EL (cell line): ENCODE measurements at regions not wholly inside any gene's neighbourhood (a gene's known extent, or its start where the extent isn't known, plus 50 kb on each side); places are given as distances from the start of the nearest gene placed in this dataset.
A peak's percentile ranks its signal among the peaks of the same experiment; 100 is the strongest.

ENCODE experiments used
- DNase-seq: peaks from one replicate; pipeline ENCODE4 v3.0.0-alpha.2; 2016

DNA sequence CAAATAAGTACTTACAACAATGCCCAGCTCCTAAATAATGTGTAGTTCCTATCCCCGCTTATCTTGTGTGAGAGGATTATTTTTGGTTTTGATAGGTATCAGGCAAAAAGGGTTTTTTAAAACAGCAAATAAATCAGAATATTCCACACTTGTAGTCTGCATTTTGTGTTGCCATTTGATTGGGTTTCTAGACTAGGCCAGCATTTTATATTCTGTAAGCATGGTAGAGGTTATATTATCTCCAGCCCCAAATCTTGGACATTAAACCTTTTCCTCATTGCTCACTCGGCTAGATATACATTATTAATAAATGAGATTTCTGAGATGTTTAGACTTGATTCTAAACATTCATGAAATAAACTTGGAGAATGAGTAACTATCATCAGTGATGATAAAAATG, 165.7 kb upstream of the C1orf21 start:
- DNase-seq = no peak

DNA sequence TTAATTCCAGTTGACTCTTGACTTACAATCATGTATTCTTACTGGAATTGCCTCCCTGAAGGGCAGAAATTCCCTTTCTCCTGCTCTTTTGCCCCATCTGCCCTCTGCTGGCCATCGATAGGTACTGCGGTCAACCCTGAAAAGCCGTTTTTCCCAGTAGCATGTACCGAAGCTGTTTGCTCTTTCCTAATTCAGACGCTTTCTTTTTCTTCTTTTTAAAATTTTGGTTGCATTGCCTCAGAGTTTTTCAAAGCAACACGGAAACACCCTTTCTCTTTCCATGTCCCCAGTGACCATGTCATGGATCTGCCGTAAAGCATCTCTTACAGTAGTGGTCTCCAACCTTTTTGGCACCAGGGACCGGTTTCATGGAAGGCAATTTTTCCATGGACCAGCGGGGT, 164.2 kb upstream of the C1orf21 start:
- DNase-seq = peak; percentile 60

DNA sequence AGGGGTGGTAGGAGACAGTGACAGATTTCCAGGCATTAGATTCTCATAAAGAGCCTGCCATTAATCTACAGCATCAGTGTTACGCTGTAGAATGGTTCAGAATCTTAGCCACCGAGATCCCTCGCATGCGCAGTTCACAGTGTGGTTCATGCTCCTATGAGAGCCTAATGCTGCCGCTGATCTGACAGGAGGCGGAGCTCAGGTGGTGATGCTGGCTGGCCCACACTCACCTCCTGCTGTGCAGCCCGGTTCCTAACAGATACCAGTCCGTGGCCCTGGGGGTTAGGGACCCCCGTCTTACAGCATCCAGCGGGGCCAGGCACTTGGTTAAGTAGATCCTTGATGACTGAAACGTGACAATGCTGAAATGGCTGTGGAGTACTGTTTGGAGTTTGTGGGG, 163.6 kb upstream of the C1orf21 start:
- DNase-seq = no peak

DNA sequence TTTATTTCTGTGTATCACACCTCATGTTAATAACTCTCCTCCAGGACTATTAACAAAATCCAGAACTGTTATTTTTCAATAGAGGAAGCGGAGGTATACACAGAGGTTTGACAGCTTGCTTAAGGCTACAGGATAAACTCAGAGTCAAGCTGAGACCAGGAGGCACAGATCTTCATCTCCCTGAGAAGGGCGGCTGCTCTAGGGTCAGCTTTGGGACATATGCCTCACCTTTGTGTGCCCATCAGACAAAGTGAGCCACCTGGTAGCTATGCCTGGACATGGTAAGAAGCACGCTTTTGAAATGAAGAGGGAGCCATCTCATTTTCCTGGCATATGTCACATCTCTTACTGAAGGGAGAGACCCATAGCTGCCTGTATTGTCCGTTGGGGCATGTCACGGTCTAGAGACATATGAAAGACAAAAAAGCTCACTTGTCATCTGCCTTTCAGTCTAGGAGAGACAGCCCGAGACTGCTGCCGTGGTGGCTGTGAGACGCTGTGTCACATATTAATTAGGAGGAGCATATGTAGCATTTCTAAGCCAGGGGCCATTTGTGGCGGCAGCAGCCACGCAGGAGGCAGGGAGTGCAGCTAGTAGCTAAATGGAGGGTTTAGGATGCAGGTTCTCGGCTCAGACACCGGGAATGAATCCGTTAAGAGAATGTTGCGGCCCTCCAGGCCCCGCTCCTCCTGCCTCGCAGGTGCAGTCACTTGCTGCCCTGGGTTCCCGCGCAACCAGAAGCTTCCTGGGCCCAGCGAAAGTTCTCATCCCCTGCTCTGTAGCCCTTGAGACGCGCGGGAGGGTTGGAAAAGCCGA, 161.3 kb upstream of the C1orf21 start:
- DNase-seq = no peak

DNA sequence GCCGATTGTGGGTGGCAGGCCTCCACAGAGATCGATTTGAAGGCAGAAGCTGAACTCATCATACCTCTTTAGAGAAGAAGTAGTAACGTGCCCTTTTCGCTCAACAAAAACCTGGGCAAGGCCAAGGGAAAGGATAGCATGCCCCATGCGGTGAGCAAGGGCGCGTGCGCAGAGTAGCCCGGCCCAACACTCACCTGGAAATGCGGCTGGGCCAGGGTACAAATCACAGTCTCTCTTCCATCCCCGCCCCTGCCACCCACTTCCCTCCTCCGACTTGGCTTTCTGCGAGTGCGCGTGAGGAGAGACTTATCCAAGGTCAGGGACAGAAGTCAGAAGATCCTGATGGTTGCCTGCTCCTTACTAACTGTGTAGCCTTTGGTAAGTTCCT, 160.7 kb upstream of the C1orf21 start:
- no peak for DNase-seq

DNA sequence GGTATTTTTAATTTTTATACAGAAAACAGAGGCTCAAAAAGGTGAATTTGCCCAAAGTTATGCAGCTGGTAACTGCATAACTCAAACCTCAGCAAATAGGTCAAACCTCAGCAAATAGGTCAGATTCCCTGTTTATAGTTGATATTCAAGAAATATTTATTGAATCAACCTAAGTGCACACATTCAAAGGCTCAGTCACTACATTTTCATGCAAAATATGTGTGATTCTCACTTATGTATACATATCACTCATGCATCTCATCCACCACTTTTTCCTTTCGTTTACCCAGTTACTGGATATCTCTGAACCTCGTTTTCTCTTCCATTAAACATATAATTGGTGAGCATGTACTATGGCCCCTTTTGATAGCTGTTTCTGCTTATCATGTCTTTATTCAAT, 158.3 kb upstream of the C1orf21 start:
- no peak for DNase-seq

DNA sequence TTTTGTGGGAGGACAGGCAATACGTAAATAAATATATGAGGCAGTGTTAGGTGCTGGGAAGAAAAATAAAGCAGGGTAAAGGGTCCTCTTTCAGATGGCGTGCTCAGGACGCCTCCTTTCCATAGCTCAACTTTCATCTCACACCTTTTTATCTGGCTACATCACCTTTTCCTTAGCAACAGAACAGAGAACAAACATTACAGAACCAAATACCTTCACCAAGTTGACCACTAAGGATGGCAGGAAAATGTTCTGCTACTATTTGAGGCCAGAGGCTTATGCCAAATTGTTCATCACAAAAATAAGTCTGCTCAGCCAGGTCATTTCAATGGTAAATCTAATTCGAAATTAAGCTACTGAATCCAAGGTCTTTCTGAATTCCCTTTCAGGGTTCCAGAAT, 149.2 kb upstream of the C1orf21 start:
- DNase-seq = no peak

DNA sequence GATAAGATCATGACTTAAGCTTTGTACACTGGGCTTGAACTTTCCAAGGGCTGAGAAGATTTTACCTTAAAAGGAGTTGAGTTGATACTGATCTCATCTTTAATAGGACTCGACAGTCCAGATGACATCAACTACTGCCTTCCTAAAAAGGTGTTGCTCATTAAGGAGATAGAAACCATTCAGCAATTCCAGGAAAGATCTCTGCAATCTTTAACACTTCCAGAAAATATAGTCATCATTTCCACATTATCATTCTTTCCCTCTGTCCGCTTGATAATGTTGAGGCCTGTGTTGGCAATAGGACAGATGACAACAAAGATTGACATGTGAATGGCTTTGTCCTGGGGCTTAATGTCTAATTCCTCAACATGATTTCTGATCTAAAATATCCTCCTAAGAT, 145.4 kb upstream of the C1orf21 start:
- DNase-seq = no peak

DNA sequence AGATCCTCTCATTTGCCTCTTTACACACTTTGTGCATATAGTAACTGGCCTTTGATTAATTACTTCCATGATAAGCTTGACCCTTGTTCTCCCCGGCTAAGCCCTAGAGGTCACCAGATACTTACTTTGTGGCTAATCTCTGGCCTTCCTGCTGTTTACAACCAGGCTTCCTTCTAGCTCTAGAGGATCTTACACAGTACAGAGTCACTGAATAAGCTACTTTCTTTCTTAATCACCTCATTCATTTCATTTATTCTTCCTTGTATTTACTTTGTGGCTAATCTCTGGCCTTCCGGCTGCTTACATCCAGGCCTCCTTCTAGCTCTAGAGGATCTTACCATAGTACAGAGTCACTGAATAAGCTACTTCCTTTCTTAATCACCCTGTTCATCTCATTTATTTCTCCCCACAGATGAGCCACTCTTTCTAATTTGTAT, 144.3 kb upstream of the C1orf21 start:
- DNase-seq = peak; percentile 37

DNA sequence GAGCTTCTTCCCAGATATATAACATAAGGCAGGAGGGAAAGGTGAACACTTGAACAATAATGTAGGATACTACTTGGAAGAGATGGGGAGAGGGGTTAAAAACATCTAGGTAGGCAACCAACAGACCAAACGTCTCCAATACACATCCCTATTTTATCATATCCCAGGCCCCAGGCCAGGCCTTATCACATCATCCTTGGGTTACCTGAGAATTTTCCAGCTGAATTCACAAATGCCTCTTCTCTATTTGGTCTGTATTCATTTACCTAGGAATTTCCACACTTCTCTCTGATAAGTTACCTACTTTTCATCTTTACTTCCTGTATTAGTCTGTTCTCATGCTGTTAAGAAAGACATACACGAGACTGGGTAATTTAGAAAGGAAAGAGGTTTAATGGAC, 141.9 kb upstream of the C1orf21 start:
- DNase-seq = no peak

DNA sequence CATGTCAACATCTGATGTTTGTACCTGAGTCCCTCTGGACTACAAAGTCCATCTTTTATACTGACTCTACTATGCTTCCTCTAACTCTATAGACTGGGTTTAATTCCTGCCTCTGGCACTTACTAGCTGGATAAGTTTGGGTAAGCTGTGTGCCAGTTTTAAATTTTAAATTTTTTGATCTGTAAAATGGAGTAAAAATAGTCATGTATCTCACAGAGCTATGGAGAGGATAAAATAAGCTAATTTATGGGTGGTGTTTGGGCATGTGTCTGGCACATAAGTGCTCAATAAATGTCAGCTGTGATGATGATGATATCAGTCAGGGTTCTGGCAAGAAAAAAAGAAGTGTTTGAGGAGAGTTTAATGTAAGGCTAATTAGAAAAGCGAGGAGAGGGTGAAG, 139.2 kb upstream of the C1orf21 start:
- no peak for DNase-seq

DNA sequence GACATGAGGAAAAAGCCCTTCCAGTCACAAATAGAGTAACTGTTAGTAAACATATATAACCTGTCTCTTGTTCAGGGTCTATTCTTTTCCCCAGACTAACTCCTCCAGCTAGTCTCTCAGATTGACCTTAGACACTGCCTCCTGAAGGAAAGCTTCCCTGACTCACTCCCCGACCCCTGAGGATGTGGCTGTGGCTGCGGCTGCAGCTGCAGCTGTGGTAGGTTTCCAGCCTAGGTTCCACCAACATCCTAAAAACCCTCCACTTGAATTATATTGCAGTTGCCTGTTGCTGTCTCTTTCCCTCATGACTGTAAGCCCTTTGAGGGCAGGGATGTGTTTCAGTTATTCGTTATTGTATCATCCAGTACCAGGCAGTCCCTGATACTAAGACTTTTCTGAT, 132.9 kb upstream of the C1orf21 start:
- DNase-seq = no peak

DNA sequence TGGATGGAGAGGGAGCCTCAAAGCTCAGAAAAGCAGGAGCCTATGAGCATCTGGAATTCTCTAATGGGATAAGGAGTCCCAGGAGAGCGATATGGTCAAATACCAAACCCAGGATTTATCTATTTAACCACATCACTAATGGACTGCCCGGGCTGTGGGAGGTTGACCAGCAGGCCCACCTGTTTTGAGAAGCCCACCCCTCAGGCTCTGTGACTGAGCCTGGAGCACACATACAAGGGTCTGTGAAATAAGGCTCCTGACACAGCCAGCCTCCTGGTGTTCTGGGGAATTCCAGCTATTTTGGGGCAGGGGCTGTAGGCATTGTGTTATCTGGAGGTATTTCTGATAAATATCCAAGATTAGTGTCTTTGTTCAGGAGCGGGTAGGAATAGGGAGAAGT, 132.0 kb upstream of the C1orf21 start:
- no peak for DNase-seq

DNA sequence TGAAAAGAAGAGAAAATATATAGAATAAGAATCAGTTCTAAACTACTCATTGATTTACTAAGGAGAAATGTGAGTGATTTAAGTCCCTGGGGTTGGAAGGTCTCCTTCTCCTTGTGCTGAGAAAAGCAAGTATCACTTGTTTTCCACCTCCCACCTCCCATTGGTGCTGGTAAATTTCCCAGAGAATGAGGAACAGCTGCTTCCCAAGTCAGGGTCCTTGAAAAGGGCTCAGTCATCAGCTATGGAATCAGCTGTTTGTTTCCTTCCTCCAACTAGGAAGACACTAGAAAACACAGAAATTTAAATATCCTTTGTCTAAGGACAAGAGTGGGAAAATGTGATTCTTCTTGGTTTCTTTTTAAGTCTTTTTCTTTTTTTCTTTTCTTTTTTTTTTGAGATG, 131.3 kb upstream of the C1orf21 start:
- DNase-seq = no peak

DNA sequence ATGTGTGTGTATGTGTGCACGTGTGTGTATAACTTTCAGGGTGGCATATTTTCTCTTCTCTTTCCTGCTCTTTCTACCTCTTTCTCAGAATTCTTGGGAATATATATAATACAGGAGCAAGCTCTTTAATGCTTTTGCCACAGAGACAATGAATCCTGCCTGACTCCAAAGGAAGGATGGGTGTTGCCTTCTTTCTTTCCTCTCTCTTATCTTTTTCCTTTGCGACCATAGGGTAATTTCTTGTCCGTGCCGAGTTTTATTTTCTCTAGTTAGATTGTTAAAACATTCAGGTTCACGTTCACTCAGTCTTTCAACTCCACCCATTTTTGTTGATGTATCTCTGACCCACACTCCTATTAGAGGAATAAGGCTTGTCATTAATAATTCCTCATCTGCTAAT, 129.0 kb upstream of the C1orf21 start:
- DNase-seq = no peak

DNA sequence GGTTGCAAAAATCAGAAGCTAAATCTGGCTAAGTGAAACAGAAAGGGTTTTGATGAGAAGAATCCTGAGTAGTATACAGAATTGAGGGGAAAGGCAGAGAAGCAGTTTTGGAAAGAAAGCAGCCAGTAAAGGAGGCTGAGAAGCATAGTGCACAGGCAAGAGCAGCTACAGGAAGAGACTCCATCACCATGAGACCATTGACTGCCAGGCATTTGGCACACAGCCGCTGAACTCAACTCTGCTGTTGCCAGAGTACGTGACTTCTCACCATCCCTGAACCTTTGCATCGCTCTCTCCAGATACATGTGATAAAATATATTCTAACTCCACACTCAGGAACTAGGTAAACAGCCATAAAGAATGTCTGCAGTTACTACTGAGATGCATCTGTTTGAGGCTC, 128.3 kb upstream of the C1orf21 start:
- no peak for DNase-seq

DNA sequence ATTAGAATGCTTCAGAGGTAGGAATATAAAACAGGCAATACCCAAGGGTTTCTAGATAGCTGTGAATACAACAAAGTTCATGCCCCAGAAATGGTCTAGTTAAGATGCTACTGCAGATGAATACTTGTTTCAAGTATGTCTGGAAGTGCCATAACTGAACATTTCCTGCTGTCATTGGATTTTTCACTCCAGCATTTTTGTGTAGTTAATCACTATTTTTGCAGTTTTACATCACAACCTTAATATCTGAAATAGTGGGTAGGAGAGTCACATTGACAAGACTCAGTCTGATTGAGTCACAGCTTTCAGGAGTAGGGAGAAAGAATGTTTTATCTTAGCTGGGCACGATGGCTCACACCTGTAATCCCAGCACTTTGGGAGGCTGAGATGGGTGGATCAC, 126.4 kb upstream of the C1orf21 start:
- DNase-seq = peak; percentile 86

DNA sequence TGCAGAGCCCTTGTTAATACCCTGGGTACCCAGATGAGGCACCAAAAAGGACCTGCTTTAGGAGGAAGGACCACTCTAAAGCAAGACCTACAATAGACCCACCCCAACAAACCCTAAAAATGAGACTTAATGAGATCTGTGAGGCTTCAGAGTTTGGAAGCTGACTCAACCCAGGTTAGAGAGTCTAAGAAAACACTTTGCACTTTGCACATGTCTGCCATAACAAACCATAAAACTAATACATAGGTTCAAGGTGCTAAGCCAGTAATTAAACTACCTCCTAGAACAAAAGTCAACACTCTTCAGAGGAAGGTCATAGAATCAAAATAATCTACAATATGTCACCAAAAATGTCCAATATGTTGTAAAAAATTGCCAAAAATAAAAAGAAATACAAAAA, 124.7 kb upstream of the C1orf21 start:
- no peak for DNase-seq

DNA sequence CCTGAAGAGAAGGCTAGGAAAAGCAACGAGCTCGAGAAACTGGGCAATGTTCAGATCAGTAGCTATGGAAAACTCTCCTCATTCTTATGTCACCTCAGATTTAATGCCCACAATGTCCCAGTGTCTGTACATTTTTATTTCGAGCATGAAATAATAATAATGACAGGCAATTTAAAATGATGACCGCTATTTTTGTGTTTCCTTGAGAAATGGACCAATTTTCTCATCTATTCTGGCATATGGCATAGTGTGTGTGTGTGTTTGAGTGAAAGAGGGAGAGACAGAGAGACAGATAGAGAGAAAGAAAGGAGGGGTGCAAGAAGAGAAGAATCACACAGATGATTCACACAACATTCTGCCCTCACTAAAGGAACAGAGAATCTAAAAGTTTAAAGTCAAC, 119.1 kb upstream of the C1orf21 start:
- DNase-seq = no peak

DNA sequence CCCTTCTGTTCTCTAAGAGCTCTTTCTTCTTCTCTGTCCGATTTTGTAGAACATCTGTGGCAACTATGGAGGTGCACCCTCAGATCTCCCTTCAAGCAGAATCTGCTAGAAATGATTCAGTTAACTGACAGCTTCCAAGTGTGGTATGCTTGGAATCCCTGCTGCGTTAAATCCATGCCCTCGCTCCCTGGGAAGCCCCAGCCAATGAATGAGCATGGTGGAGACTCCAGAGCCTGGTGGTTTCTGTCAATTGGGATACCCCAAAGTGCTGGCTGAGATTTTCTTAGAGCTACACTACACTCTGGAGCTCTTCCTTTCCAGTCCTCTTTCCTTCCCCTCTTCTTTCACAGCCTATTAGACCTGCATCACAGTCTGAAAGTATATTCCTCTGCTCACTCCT, 116.3 kb upstream of the C1orf21 start:
- DNase-seq = peak; percentile 69

DNA sequence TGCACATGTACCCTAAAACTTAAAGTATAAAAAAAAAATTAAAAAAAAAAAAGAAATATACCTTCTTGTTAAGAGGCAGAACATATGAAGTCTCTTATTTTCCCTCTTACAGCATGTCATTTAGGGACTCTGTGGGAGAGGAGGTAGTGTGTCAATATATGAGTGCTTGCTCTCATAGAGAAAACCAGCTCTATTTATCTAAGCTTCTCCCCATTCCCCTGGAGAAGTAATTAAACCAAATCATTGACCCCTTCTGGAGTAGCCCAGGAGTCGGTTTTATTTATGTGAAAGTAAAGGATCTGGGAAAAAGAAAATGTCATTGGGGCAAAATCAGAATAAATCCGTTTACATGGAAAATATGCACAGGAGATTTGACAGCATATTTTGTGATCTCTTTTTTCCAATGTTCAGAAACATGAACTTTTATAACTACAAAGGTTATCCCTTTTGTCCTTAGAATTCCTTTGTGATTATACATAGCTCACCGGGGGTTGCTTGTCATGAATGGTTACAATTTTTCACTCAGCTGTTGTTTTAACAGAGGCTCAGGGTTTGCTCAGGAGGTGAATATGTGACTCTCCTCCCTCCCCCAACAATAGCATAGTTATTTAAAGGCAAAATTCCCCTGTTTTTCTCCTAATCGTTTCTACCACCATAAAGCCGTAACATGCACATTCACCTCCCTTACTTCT, 114.5 kb upstream of the C1orf21 start:
- DNase-seq = peak; percentile 52

DNA sequence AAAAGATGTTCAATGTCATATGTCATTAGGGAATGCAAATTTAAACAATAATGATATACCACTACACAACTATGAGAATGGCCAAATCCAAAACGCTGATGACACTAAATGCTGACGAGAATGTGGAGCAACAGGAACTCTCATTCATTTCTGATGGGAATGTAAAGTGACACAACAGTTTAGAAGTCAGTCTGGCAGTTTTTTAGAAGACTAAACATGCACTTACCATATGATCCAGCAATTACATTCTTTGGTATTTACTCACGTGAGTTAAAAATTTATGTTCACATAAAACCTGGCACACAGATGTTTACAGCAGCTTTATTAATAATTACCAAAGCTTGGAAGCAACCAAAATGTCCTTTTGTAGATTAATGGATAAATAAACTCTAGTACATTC, 110.4 kb upstream of the C1orf21 start:
- DNase-seq = peak; percentile 40

DNA sequence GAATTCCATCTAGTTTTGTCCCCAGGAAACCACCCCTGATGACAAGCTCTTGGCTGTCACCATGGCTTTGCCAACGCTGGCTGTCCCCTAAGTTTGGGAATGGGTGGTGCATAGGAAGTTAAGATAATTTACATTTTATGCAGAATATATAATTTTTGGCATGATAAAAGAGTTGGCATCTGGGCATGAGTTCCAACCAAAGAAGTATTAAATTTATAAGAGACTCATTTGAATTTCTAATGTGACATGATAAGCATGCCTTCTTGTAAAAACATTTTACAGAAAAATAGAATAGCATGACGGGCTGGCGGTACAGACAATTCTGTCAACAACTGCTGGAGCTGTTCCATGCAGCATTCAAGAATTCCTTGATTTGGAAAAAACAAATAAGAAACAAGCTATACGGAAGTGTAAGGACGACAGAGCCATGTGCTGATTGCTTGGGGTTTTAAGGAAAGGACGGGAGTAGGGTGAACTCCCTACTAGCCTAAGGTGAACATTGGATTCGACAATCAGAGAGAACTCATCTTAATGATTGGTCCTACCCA, 106.8 kb upstream of the C1orf21 start:
- no peak for DNase-seq

DNA sequence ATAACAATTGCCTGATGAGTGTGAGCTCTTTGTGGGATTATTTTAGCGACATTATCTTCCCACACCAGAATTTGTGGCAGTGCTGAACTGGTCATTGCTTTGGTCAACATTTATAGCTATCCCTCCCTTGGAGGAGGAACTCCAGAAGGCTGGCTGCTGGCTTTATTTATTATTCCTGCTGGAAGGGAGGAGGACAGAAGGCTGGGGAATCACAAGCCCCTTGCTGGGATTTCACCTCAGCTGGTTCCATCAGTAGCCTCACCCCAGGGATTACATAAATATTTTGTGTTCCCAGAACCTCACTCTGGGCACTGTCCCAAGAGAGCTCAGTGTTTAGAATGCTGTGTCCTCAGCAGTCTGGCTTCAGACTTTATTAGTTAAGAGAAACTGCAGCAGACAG, 102.8 kb upstream of the C1orf21 start:
- DNase-seq = peak; percentile 58
